ENCODE measurements at regions not wholly inside any gene's neighbourhood (a gene's known extent, or its start where the extent isn't known, plus 50 kb on each side); places are given as distances from the start of the nearest gene placed in this dataset.
"Not testable (repeated sequence)": the region's sequence is repeated elsewhere in the genome, so short reads cannot be mapped to it uniquely, and the experiment has no call there.

GRCh38 chr10:10745291-10745690 lies 272.4 kb upstream of the CELF2 start:
- DNase-seq, result no peak

GRCh38 chr10:10755490-10755889 lies 262.2 kb upstream of the CELF2 start:
- no peak for DNase-seq

- no peak for DNase-seq
Measured at GRCh38 chr10:10758306-10758705, 259.4 kb upstream of the CELF2 start.

GRCh38 chr10:10759806-10760205 lies 257.9 kb upstream of the CELF2 start:
- not testable (repeated sequence) for DNase-seq

GRCh38 chr10:10765017-10765416 lies 252.7 kb upstream of the CELF2 start:
- no peak for DNase-seq

- no peak for DNase-seq
Measured at GRCh38 chr10:10772411-10772810, 245.3 kb upstream of the CELF2 start.

GRCh38 chr10:10772874-10773508 lies 244.7 kb upstream of the CELF2 start:
- no peak for DNase-seq

GRCh38 chr10:10774416-10774815 lies 243.3 kb upstream of the CELF2 start:
- no peak for DNase-seq

GRCh38 chr10:10776363-10776762 lies 241.3 kb upstream of the CELF2 start:
- DNase-seq, result no peak

- DNase-seq, result no peak
Measured at GRCh38 chr10:10777279-10777678, 240.4 kb upstream of the CELF2 start.

GRCh38 chr10:10777723-10778122 lies 239.9 kb upstream of the CELF2 start:
- no peak for DNase-seq

GRCh38 chr10:10778959-10779358 lies 238.7 kb upstream of the CELF2 start:
- DNase-seq, result no peak

GRCh38 chr10:10779511-10779910 lies 238.2 kb upstream of the CELF2 start:
- DNase-seq, result no peak

GRCh38 chr10:10780746-10781145 lies 236.9 kb upstream of the CELF2 start:
- no peak for DNase-seq

- DNase-seq, result no peak
Measured at GRCh38 chr10:10782603-10783002, 235.1 kb upstream of the CELF2 start.

- no peak for DNase-seq
Measured at GRCh38 chr10:10785627-10786026, 232.0 kb upstream of the CELF2 start.

GRCh38 chr10:10786109-10787090 lies 231.3 kb upstream of the CELF2 start:
- DNase-seq, result no peak

GRCh38 chr10:10787586-10787985 lies 230.1 kb upstream of the CELF2 start:
- no peak for DNase-seq

GRCh38 chr10:10788761-10789160 lies 228.9 kb upstream of the CELF2 start:
- no peak for DNase-seq

GRCh38 chr10:10791869-10792268 lies 225.8 kb upstream of the CELF2 start:
- DNase-seq, result no peak

- DNase-seq, result no peak
Measured at GRCh38 chr10:10792681-10793080, 225.0 kb upstream of the CELF2 start.

GRCh38 chr10:10794046-10794445 lies 223.6 kb upstream of the CELF2 start:
- DNase-seq, result no peak

GRCh38 chr10:10794791-10795191 lies 222.9 kb upstream of the CELF2 start:
- no peak for DNase-seq

- no peak for DNase-seq
Measured at GRCh38 chr10:10796061-10796773, 221.5 kb upstream of the CELF2 start.
